Activated gamma-delta T cell treated with Interleukin-2 at 50 U/mL for 16 hours (primary cell): ENCODE measurements at regions not wholly inside any gene's neighbourhood (a gene's known extent, or its start where the extent isn't known, plus 50 kb on each side); places are given as distances from the start of the nearest gene placed in this dataset.

ENCODE experiments used
- DNase-seq: peaks from one replicate; pipeline ENCODE4 v3.0.0-alpha.2; 2020

GRCh38 chr17:77421630-77421972 is 280.8 kb downstream of the SEC14L1 start:
- DNase-seq, result no peak

- no peak for DNase-seq
Observed at GRCh38 chr17:77422104-77422747, 281.5 kb downstream of the SEC14L1 start.

GRCh38 chr17:77422748-77423113 is 282.0 kb downstream of the SEC14L1 start:
- DNase-seq, result no peak

- DNase-seq, result no peak
Observed at GRCh38 chr17:77423589-77424451, 283.1 kb downstream of the SEC14L1 start.

GRCh38 chr17:77424585-77425344 is 284.0 kb downstream of the SEC14L1 start:
- no peak for DNase-seq

- no peak for DNase-seq
Observed at GRCh38 chr17:77425348-77425747, 284.6 kb downstream of the SEC14L1 start.

GRCh38 chr17:77425791-77426641 is 285.2 kb downstream of the SEC14L1 start:
- DNase-seq, result peak; percentile 72

GRCh38 chr17:77426676-77427386 is 286.1 kb downstream of the SEC14L1 start:
- no peak for DNase-seq

GRCh38 chr17:77427391-77427991 is 286.7 kb downstream of the SEC14L1 start:
- no peak for DNase-seq

GRCh38 chr17:77428020-77428748 is 287.4 kb downstream of the SEC14L1 start:
- DNase-seq, result no peak

- DNase-seq, result no peak
Observed at GRCh38 chr17:77428749-77429368, 288.1 kb downstream of the SEC14L1 start.

- no peak for DNase-seq
Observed at GRCh38 chr17:77429369-77429968, 288.7 kb downstream of the SEC14L1 start.

GRCh38 chr17:77429969-77430752 is 289.4 kb downstream of the SEC14L1 start:
- DNase-seq, result peak; percentile 83

GRCh38 chr17:77432034-77432661 is 291.4 kb downstream of the SEC14L1 start:
- no peak for DNase-seq

GRCh38 chr17:77432742-77433141 is 292.0 kb downstream of the SEC14L1 start:
- DNase-seq, result no peak

- DNase-seq, result no peak
Observed at GRCh38 chr17:77433385-77434135, 292.8 kb downstream of the SEC14L1 start.

GRCh38 chr17:77434136-77435114 is 293.7 kb downstream of the SEC14L1 start:
- DNase-seq, result no peak
